ENCODE measurements at regions not wholly inside any gene's neighbourhood (a gene's known extent, or its start where the extent isn't known, plus 50 kb on each side); places are given as distances from the start of the nearest gene placed in this dataset.

GRCh38 chr6:4506223-4506622, 270.0 kb upstream of the CDYL start:
- no peaks in the 10 kb centered on the region for H3K36me3 ChIP-seq
- no peaks in the 10 kb centered on the region for H3K27me3 ChIP-seq (ENCODE audit: low read depth)
- intact Hi-C loops (cut with DNase I) = no loop called here
- no peak for TF ChIP-seq CTCF (IDR thresholded peaks at IDR 0.05)
- no peaks in the 10 kb centered on the region for H3K4me1 ChIP-seq
- ATAC-seq = no peak
- H3K27ac ChIP-seq = no peak overlapping the region
- DNase-seq = no peak
- H3K4me3 ChIP-seq = no peak overlapping the region
- no peaks in the 10 kb centered on the region for H3K9me3 ChIP-seq

GRCh38 chr6:4504700-4505099, 271.5 kb upstream of the CDYL start:
- no peaks in the 10 kb centered on the region for H3K27me3 ChIP-seq (ENCODE audit: low read depth)
- no peaks in the 10 kb centered on the region for H3K9me3 ChIP-seq
- H3K27ac ChIP-seq = no peak overlapping the region
- ATAC-seq (no peak), DNase-seq (no peak)
- H3K4me1 ChIP-seq = no peaks in the 10 kb centered on the region
- no peak for TF ChIP-seq CTCF (IDR thresholded peaks at IDR 0.05)
- no peak overlapping the region for H3K4me3 ChIP-seq
- H3K36me3 ChIP-seq = no peaks in the 10 kb centered on the region
- intact Hi-C loops (cut with DNase I) = no loop called here

- Histone ChIP-seq H3K9me3 (no peaks in the 10 kb centered on the region), H3K36me3 (no peaks in the 10 kb centered on the region), H3K4me3 (no peak overlapping the region), H3K27me3 (ENCODE audit: low read depth) (no peaks in the 10 kb centered on the region), H3K4me1 (no peaks in the 10 kb centered on the region), H3K27ac (no peak overlapping the region)
- ATAC-seq (no peak), DNase-seq (no peak)
- TF ChIP-seq CTCF (IDR thresholded peaks at IDR 0.05) = no peak
- intact Hi-C loops (cut with DNase I) = no loop called here
Observed at GRCh38 chr6:4503700-4504099, 272.5 kb upstream of the CDYL start.

- Histone ChIP-seq H3K27me3 (ENCODE audit: low read depth) (no peaks in the 10 kb centered on the region), H3K36me3 (no peaks in the 10 kb centered on the region), H3K9me3 (no peaks in the 10 kb centered on the region), H3K4me1 (no peaks in the 10 kb centered on the region), H3K4me3 (no peak overlapping the region), H3K27ac (no peak overlapping the region)
- TF ChIP-seq CTCF (IDR thresholded peaks at IDR 0.05) = no peak
- DNase-seq (no peak), ATAC-seq (no peak)
- intact Hi-C loops (cut with DNase I) = no loop called here
Observed at GRCh38 chr6:4496284-4496683, 279.9 kb upstream of the CDYL start.

- Histone ChIP-seq H3K36me3 (no peaks in the 10 kb centered on the region), H3K27ac (no peak overlapping the region), H3K27me3 (ENCODE audit: low read depth) (no peaks in the 10 kb centered on the region), H3K4me1 (no peaks in the 10 kb centered on the region), H3K9me3 (peaks cover 10% of the 10 kb centered on the region), H3K4me3 (no peak overlapping the region)
- ATAC-seq (no peak), DNase-seq (no peak)
- no peak for TF ChIP-seq CTCF (IDR thresholded peaks at IDR 0.05)
- intact Hi-C loops (cut with DNase I) = no loop called here
Observed at GRCh38 chr6:4491501-4492260, 284.5 kb upstream of the CDYL start.
